ENCODE measurements at regions not wholly inside any gene's neighbourhood (a gene's known extent, or its start where the extent isn't known, plus 50 kb on each side); places are given as distances from the start of the nearest gene placed in this dataset.
"Not testable (repeated sequence)": the region's sequence is repeated elsewhere in the genome, so short reads cannot be mapped to it uniquely, and the experiment has no call there.

DNA sequence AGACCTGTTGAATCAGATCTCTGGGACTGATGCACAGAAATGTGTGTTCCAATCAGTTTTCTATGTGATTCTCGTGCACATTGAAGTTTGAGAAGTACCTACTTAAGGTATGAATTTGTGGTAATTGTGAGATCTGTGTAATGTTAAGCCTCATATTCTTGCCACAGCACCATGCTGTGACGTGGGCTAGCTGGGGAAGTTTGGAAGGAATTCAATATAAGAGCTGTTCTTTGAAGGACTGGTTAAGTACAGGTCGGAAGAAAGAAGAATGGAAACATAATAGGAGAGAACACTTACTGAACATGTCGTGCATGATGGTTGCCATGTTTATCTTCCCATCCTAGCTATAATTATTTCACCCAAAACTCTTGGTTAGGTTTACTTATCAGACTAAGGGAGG, 79.7 kb upstream of the CXXC4 start:
- Histone ChIP-seq H3K4me2 (ENCODE audit: low read length) (no peak overlapping the region), H3K4me1 (ENCODE audit: insufficient read depth, low read length, severe bottlenecking) (peaks cover 6% of the 10 kb centered on the region), H4K20me1 (ENCODE audit: insufficient read depth, low read length) (no peaks in the 10 kb centered on the region), H3K4me3 (ENCODE audit: low read depth, low read length, poor library complexity, severe bottlenecking) (no peak overlapping the region), H3K9ac (ENCODE audit: low read length) (no peak overlapping the region), H3K36me3 (ENCODE audit: insufficient read depth, low read length) (no peaks in the 10 kb centered on the region), H3K9me2 (ENCODE audit: low read depth, low read length) (no peaks in the 10 kb centered on the region), H3K27ac (ENCODE audit: low read depth, low read length, poor library complexity, severe bottlenecking) (no peak overlapping the region), H3K79me2 (ENCODE audit: insufficient read depth, low read length) (no peaks in the 10 kb centered on the region), H3K9me3 (ENCODE audit: low read length) (no peaks in the 10 kb centered on the region), H3K27me3 (ENCODE audit: insufficient read depth, low read length) (no peaks in the 10 kb centered on the region), H2AFZ (ENCODE audit: low read length) (no peak overlapping the region), H3F3A (ENCODE audit: insufficient read depth, low read length) (no peaks in the 10 kb centered on the region)
- TF ChIP-seq EZH2 (IDR thresholded peaks at IDR 0.05; ENCODE audit: borderline replicate concordance, low read length): no peak
- TF ChIP-seq, protein P1, sequence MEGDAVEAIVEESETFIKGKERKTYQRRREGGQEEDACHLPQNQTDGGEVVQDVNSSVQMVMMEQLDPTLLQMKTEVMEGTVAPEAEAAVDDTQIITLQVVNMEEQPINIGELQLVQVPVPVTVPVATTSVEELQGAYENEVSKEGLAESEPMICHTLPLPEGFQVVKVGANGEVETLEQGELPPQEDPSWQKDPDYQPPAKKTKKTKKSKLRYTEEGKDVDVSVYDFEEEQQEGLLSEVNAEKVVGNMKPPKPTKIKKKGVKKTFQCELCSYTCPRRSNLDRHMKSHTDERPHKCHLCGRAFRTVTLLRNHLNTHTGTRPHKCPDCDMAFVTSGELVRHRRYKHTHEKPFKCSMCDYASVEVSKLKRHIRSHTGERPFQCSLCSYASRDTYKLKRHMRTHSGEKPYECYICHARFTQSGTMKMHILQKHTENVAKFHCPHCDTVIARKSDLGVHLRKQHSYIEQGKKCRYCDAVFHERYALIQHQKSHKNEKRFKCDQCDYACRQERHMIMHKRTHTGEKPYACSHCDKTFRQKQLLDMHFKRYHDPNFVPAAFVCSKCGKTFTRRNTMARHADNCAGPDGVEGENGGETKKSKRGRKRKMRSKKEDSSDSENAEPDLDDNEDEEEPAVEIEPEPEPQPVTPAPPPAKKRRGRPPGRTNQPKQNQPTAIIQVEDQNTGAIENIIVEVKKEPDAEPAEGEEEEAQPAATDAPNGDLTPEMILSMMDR (IDR thresholded peaks at IDR 0.05; ENCODE audit: low read length): no peak

DNA sequence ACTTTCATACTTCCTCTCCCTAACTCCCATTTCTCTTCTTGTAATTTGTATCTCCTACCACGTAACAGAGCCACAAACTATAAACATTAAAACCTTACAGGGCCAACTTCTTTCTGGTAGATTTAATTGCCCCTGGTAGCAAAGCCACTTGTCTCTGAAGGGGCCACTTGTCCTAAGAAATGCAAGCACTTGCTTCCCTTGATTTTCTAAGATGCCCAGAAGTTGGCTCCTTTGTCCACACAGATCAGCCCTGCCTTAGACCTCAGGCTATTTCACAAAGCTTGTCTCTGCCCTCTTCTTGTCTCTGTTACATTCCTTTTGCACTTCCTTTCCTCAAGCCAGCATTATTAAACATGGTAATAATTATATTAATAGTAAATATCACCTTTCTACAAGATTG, 80.6 kb upstream of the CXXC4 start:
- Histone ChIP-seq H3K9ac (ENCODE audit: low read length) (no peak overlapping the region), H3K27me3 (ENCODE audit: insufficient read depth, low read length) (no peaks in the 10 kb centered on the region), H3K79me2 (ENCODE audit: insufficient read depth, low read length) (no peaks in the 10 kb centered on the region), H3K4me3 (ENCODE audit: low read depth, low read length, poor library complexity, severe bottlenecking) (no peak overlapping the region), H3K9me2 (ENCODE audit: low read depth, low read length) (no peaks in the 10 kb centered on the region), H3K36me3 (ENCODE audit: insufficient read depth, low read length) (no peaks in the 10 kb centered on the region), H3K27ac (ENCODE audit: low read depth, low read length, poor library complexity, severe bottlenecking) (no peak overlapping the region), H3F3A (ENCODE audit: insufficient read depth, low read length) (no peaks in the 10 kb centered on the region), H3K4me1 (ENCODE audit: insufficient read depth, low read length, severe bottlenecking) (peaks cover 6% of the 10 kb centered on the region), H3K4me2 (ENCODE audit: low read length) (no peak overlapping the region), H4K20me1 (ENCODE audit: insufficient read depth, low read length) (no peaks in the 10 kb centered on the region), H3K9me3 (ENCODE audit: low read length) (no peaks in the 10 kb centered on the region), H2AFZ (ENCODE audit: low read length) (no peak overlapping the region)
- TF ChIP-seq, protein P1 (IDR thresholded peaks at IDR 0.05; ENCODE audit: low read length): no peak
- no peak for TF ChIP-seq EZH2 (IDR thresholded peaks at IDR 0.05; ENCODE audit: borderline replicate concordance, low read length)

DNA sequence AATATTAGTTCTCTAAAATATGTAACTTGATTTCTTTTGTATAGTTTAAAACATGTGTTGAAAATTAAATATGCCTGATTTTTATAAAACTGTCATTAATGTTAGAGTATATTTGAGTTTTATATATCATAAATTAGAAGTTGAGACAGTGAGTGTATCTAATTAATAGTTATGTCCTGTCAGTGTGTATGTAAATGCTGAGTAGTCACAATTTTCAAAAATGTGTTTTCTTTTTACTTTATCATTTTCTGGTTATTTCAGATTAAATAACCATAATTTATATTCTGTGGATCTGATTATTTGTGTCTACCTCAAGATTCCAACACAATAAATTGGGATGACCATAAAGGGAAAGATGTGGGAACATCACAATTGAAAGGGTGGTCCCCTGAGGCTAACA, 82.7 kb upstream of the CXXC4 start:
- Histone ChIP-seq H3K9me3 (ENCODE audit: low read length) (no peaks in the 10 kb centered on the region), H3K9me2 (ENCODE audit: low read depth, low read length) (no peaks in the 10 kb centered on the region), H3K79me2 (ENCODE audit: insufficient read depth, low read length) (no peaks in the 10 kb centered on the region), H3K36me3 (ENCODE audit: insufficient read depth, low read length) (no peaks in the 10 kb centered on the region), H3K27ac (ENCODE audit: low read depth, low read length, poor library complexity, severe bottlenecking) (no peak overlapping the region), H3K4me2 (ENCODE audit: low read length) (no peak overlapping the region), H3K4me1 (ENCODE audit: insufficient read depth, low read length, severe bottlenecking) (peaks cover 6% of the 10 kb centered on the region), H4K20me1 (ENCODE audit: insufficient read depth, low read length) (no peaks in the 10 kb centered on the region), H3K9ac (ENCODE audit: low read length) (no peak overlapping the region), H3K27me3 (ENCODE audit: insufficient read depth, low read length) (no peaks in the 10 kb centered on the region), H3F3A (ENCODE audit: insufficient read depth, low read length) (no peaks in the 10 kb centered on the region), H2AFZ (ENCODE audit: low read length) (no peak overlapping the region), H3K4me3 (ENCODE audit: low read depth, low read length, poor library complexity, severe bottlenecking) (no peak overlapping the region)
- TF ChIP-seq EZH2 (IDR thresholded peaks at IDR 0.05; ENCODE audit: borderline replicate concordance, low read length): no peak
- TF ChIP-seq, protein P1 (IDR thresholded peaks at IDR 0.05; ENCODE audit: low read length): no peak

DNA sequence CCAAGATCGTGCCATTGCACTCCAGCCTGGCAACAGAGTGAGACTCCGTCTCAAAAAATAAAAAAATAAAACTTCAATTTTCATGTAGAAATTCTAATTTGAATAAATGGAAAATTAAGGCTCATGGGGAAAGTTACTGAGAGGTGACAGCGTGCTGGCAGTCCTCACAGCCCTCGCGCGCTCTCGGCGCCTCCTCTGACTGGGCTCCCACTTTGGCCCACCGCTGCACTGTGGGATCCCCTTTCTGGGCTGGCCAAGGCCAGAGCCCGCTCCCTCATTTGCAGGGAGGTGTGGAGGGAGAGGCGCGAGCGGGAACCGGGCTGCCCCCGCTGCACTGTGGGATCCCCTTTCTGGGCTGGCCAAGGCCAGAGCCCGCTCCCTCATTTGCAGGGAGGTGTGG, 86.8 kb upstream of the CXXC4 start:
- H3K79me2 ChIP-seq (ENCODE audit: insufficient read depth, low read length); H3K4me3 ChIP-seq (ENCODE audit: low read depth, low read length, poor library complexity, severe bottlenecking); H4K20me1 ChIP-seq (ENCODE audit: insufficient read depth, low read length); H3K9me3 ChIP-seq (ENCODE audit: low read length); H2AFZ ChIP-seq (ENCODE audit: low read length); H3K27me3 ChIP-seq (ENCODE audit: insufficient read depth, low read length); H3K4me1 ChIP-seq (ENCODE audit: insufficient read depth, low read length, severe bottlenecking); H3K36me3 ChIP-seq (ENCODE audit: insufficient read depth, low read length); H3K9ac ChIP-seq (ENCODE audit: low read length); H3K4me2 ChIP-seq (ENCODE audit: low read length); H3K27ac ChIP-seq (ENCODE audit: low read depth, low read length, poor library complexity, severe bottlenecking); H3F3A ChIP-seq (ENCODE audit: insufficient read depth, low read length); H3K9me2 ChIP-seq (ENCODE audit: low read depth, low read length): not testable (repeated sequence)

DNA sequence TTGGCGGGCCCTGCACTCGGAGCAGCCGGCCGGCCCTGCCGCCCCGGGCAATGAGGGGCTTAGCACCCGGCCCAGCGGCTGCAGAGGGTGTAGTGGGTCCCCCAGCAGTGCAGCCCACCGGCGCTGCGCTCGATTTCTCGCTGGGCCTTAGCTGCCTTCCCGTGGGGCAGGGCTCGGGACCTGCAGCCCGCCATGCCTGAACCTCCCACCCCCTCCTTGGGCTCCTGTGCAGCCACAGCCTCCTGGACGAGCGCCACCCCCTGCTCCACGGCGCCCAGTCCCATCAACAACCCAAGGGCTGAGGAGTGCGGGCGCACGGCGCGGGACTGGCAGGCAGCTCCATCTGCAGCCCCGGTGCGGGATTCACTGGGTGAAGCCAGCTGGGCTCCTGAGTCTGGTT, 87.4 kb upstream of the CXXC4 start:
- not testable (repeated sequence) for H3K4me3 ChIP-seq (ENCODE audit: low read depth, low read length, poor library complexity, severe bottlenecking); H3K27me3 ChIP-seq (ENCODE audit: insufficient read depth, low read length); H3K9me2 ChIP-seq (ENCODE audit: low read depth, low read length); H2AFZ ChIP-seq (ENCODE audit: low read length); H3K9me3 ChIP-seq (ENCODE audit: low read length); H4K20me1 ChIP-seq (ENCODE audit: insufficient read depth, low read length); H3K79me2 ChIP-seq (ENCODE audit: insufficient read depth, low read length); H3K27ac ChIP-seq (ENCODE audit: low read depth, low read length, poor library complexity, severe bottlenecking); H3K9ac ChIP-seq (ENCODE audit: low read length); H3F3A ChIP-seq (ENCODE audit: insufficient read depth, low read length); H3K4me1 ChIP-seq (ENCODE audit: insufficient read depth, low read length, severe bottlenecking); H3K4me2 ChIP-seq (ENCODE audit: low read length); H3K36me3 ChIP-seq (ENCODE audit: insufficient read depth, low read length)
